ENCODE measurements at regions not wholly inside any gene's neighbourhood (a gene's known extent, or its start where the extent isn't known, plus 50 kb on each side); places are given as distances from the start of the nearest gene placed in this dataset.

GRCh38 chr7:113825832-113826231 lies 93.0 kb downstream of the PPP1R3A start:
- Mint-ChIP-seq H3K36me3 (no peaks in the 10 kb centered on the region), H3K27ac (no peak overlapping the region), H3K9me3 (peaks cover 0 to 6% of the 10 kb centered on the region in 2 donors)
- DNase-seq (ENCODE audit: low spot score in 2 of 2), result no peak
- ATAC-seq, result no peak

GRCh38 chr7:113824117-113824823 lies 94.5 kb downstream of the PPP1R3A start:
- no peak overlapping the region for H3K27ac Mint-ChIP-seq
- peaks cover 0 to 6% of the 10 kb centered on the region in 2 donors for H3K9me3 Mint-ChIP-seq
- no peak for ATAC-seq

DNA sequence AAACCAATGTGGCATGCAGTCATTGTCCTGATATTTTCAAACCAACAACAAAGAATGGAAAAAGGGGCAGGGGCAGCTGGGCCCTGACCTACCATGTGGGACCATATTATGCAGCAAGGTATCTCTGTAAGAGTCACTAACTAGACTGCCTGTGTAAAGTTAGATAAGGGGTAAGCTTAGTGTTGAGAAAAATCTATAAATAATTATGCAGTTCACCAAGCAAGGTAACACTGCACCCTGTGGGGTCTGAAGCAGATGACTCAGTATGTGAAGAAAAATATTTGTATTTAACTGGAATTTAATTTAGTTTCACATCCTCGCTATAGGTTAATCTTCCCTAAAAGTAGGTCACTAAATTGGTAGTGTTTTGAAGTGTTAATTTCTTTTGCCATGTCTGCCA lies 99.3 kb downstream of the PPP1R3A start:
- DNase-seq (ENCODE audit: low spot score in 2 of 2) (no peak), ATAC-seq (no peak)
- H3K9me3 Mint-ChIP-seq, result peaks cover 0 to 3% of the 10 kb centered on the region in 2 donors
- no peak overlapping the region for H3K27ac Mint-ChIP-seq
- no peaks in the 10 kb centered on the region for H3K36me3 Mint-ChIP-seq

More at GRCh38 chr7:113824117-113824823, 94.5 kb downstream of the PPP1R3A start:
- DNase-seq (ENCODE audit: low spot score in 2 of 2), result no peak
- H3K36me3 Mint-ChIP-seq, result no peaks in the 10 kb centered on the region

GRCh38 chr7:113816639-113817038 lies 102.2 kb downstream of the PPP1R3A start:
- no peaks in the 10 kb centered on the region for H3K36me3 Mint-ChIP-seq
- H3K27ac Mint-ChIP-seq, result no peak overlapping the region
- ATAC-seq (no peak), DNase-seq (ENCODE audit: low spot score in 2 of 2) (no peak)
- peaks cover 0 to 3% of the 10 kb centered on the region in 2 donors for H3K9me3 Mint-ChIP-seq

DNA sequence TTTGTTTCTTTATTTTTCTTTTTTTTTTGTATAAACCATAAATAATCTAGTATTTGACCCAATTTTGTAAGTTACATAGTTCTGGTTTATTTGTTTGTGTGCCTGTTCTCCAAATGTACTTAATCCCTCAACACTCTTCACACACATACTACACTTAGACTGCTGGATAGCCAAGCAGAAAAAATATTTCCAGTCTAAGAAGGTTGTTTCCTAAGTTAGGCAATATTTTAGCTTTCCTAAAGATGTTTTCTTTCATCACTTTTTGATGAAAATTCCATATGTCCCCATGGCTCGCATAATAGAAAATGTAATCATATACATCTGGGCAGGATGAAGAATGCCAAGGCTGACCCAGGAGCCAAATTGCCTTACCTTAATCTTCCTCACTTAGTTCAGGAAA lies 105.3 kb downstream of the PPP1R3A start:
- DNase-seq (ENCODE audit: low spot score in 2 of 2) (no peak), ATAC-seq (no peak)
- Mint-ChIP-seq H3K9me3 (peaks cover 6 to 11% of the 10 kb centered on the region in 2 donors), H3K27ac (no peak overlapping the region), H3K36me3 (no peaks in the 10 kb centered on the region)

DNA sequence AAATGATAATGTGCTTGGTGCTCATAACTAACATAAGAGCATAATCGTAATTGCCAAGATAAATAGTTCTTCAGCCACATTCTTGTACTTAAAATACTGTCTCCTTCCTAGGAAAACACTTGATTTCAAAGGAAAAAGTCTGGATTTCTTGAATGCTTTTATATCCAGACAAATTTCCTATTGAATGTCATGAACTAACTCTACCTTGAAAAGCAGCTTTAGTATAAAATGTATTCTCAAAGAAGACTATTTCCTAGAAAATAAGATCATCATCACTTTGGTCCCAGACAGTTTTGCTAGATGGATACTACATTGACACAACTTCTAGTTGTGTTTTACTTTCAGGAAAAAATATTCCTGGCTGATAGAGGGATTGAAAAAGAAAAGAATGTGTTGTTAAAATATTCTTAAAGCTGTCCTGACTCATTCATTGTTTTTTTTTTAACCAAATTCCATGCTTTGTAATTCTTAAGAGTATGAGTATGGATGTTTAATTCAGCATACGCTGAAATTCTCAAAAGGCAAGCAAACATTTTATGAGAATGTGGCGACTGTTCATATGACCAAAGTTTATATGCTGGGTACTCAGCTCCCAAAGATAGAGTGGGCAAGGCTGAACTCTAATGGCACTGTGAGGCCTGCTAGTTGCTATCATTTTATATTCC lies 106.1 kb downstream of the PPP1R3A start:
- no peaks in the 10 kb centered on the region for H3K36me3 Mint-ChIP-seq
- H3K9me3 Mint-ChIP-seq, result peaks cover 6 to 11% of the 10 kb centered on the region in 2 donors
- no peak overlapping the region for H3K27ac Mint-ChIP-seq
- ATAC-seq (no peak), DNase-seq (ENCODE audit: low spot score in 2 of 2) (no peak)

DNA sequence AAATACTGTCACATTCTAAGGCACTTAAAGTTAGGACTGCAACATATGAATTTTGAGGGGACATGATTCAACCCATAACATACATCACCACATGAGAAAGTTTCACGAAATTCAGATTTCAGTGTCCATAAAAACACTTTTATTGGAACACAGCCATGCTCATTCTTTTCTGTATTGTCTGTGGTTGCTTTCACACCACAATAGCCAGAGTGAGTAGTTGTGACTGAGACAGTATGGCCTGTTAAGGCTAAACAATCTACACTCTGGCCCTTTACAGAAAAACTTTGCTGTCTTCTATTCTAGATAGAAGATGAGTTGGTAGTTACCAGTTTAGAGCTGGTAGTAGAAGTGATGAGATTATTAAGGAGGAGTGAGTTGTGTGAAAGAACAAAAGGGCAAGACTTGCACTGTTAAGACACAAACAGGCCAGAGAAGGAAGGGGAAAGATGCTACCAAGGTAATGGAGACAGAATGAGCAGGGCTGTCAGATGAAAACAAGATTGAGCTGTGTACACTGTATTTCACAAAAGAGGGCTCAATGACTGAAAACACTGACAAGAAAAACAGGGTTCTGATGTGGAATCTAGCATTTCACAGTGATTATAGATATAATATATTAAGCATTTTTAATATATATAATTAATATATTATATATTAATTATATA lies 108.6 kb downstream of the PPP1R3A start:
- ATAC-seq (peak; percentile 64 to 73), DNase-seq (ENCODE audit: low spot score in 2 of 2) (no peak)
- H3K27ac Mint-ChIP-seq, result no peak overlapping the region
- H3K9me3 Mint-ChIP-seq, result peaks cover 6 to 8% of the 10 kb centered on the region in 2 donors
- no peaks in the 10 kb centered on the region for H3K36me3 Mint-ChIP-seq

GRCh38 chr7:113809581-113809980 lies 109.2 kb downstream of the PPP1R3A start:
- DNase-seq (ENCODE audit: low spot score in 2 of 2), result no peak
- no peaks in the 10 kb centered on the region for H3K36me3 Mint-ChIP-seq
- H3K27ac Mint-ChIP-seq, result no peak overlapping the region
- H3K9me3 Mint-ChIP-seq, result peaks cover 6 to 8% of the 10 kb centered on the region in 2 donors
- ATAC-seq, result peak; percentile 22 to 24

GRCh38 chr7:113806633-113807327 lies 112.0 kb downstream of the PPP1R3A start:
- no peak for ATAC-seq
- DNase-seq (ENCODE audit: low spot score in 2 of 2), result no peak
- Mint-ChIP-seq H3K9me3 (peaks cover 6 to 8% of the 10 kb centered on the region in 2 donors), H3K27ac (no peak overlapping the region), H3K36me3 (no peaks in the 10 kb centered on the region)

- no peak for ATAC-seq
- DNase-seq (ENCODE audit: low spot score in 2 of 2), result no peak
- H3K27ac Mint-ChIP-seq, result no peak overlapping the region
- H3K9me3 Mint-ChIP-seq, result peaks cover 6 to 8% of the 10 kb centered on the region in 2 donors
- no peaks in the 10 kb centered on the region for H3K36me3 Mint-ChIP-seq
Measured at GRCh38 chr7:113805976-113806375, 112.8 kb downstream of the PPP1R3A start.

GRCh38 chr7:113804475-113805095 lies 114.2 kb downstream of the PPP1R3A start:
- H3K9me3 Mint-ChIP-seq, result peaks cover 4 to 6% of the 10 kb centered on the region in 2 donors
- H3K36me3 Mint-ChIP-seq, result no peaks in the 10 kb centered on the region
- DNase-seq (ENCODE audit: low spot score in 2 of 2) (no peak), ATAC-seq (no peak)
- H3K27ac Mint-ChIP-seq, result no peak overlapping the region

DNA sequence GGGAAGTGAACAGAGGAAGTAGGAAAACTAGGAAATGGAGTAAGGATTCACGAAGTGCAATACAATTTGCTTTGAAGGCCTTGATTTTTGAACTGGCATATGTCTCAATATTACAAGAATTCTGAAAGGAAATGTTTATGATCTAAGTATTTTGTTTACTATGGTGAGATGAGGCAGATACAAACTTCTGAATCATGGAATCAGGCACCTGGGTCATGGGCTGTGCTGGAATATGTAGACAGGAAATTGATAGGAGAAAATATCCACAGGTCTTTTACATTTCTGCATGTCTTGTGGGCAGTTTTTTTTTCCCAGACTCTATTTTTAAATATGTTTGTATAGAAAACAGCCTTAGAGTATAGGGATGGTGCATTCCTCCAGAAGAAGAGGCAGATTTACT lies 117.1 kb downstream of the PPP1R3A start:
- no peak overlapping the region for H3K27ac Mint-ChIP-seq
- ATAC-seq, result no peak

DNA sequence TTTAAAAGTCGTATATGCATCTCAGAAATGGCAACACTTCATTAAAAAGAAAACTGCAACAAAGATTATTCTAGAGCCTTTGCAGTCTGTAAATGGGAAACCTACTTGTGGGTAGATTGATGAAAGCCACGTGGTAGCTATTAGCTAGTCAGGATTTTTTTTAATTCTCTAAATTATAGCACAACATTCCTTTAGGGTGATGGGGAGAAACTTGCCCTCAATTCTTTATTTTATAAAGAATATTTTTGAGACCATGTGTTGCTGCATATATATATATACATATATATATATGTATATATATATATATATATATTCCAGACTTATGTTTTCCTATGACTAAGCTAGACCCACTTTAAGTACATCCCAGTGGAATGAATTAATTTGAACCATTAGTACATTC lies 118.0 kb downstream of the PPP1R3A start:
- H3K27ac Mint-ChIP-seq, result no peak overlapping the region
- DNase-seq (ENCODE audit: low spot score in 2 of 2) (no peak), ATAC-seq (no peak)
- H3K36me3 Mint-ChIP-seq, result no peaks in the 10 kb centered on the region
- no peaks in the 10 kb centered on the region for H3K9me3 Mint-ChIP-seq

More for the DNA sequence above, 117.1 kb downstream of the PPP1R3A start:
- Mint-ChIP-seq H3K36me3 (no peaks in the 10 kb centered on the region), H3K9me3 (no peaks in the 10 kb centered on the region)
- DNase-seq (ENCODE audit: low spot score in 2 of 2), result no peak

- Mint-ChIP-seq H3K9me3 (no peaks in the 10 kb centered on the region), H3K27ac (no peak overlapping the region)
Measured at GRCh38 chr7:113799896-113800295, 118.9 kb downstream of the PPP1R3A start.

DNA sequence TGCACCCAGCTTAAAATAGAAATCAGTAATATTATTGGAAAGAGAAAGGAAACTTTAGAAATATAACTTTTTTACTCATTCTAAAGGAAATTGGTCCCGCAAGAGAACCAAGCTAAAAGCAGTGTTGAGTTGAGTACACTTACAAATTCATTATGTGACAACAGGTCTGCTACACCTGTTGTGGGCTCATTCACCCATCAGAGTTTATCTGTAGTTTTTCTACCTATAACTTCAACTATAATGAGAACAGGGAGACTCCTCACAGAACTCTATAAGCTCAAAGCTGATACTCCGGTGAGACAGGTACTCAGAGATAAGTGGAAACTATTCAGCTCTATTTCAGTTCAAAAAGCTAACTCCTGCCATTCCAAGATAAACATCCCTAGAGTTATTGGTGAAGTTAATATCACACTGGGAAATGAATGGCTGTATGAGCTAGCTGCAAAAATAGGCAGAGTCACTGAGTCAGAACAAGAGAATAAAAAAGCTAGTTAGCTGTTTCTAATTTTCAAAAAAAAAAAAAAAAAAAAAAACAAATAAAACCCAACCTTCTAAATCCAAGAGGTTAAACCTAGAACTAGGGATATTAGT lies 121.3 kb downstream of the PPP1R3A start:
- Mint-ChIP-seq H3K9me3 (peaks cover 4 to 5% of the 10 kb centered on the region in 2 donors), H3K27ac (no peak overlapping the region), H3K36me3 (no peaks in the 10 kb centered on the region)
- DNase-seq (ENCODE audit: low spot score in 2 of 2) (no peak), ATAC-seq (no peak)

More at GRCh38 chr7:113799896-113800295, 118.9 kb downstream of the PPP1R3A start:
- no peaks in the 10 kb centered on the region for H3K36me3 Mint-ChIP-seq
- DNase-seq (ENCODE audit: low spot score in 2 of 2) (no peak), ATAC-seq (no peak)

DNA sequence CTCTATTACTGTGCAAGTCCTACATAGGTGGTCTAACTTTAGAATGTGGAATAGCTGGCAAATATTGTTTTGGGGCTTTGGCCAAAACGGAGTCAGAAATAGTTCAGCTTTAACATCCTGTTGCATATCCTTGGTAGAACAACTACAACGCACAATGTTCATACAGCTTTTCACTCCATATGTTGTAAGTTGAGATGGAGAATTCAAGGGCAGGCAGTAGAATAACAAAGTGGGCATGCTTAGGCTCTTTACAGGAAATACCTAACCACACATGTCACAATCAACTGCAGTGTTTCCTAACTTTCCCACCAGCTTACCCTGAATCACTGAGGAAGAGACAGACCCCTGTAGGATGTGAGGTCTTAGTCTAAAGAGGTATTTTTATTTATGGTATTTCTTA lies 122.3 kb downstream of the PPP1R3A start:
- ATAC-seq (no peak), DNase-seq (ENCODE audit: low spot score in 2 of 2) (no peak)
- peaks cover 5 to 6% of the 10 kb centered on the region in 2 donors for H3K9me3 Mint-ChIP-seq
- no peaks in the 10 kb centered on the region for H3K36me3 Mint-ChIP-seq
- H3K27ac Mint-ChIP-seq, result no peak overlapping the region
